GM23338 (cell line): ENCODE measurements at regions not wholly inside any gene's neighbourhood (a gene's known extent, or its start where the extent isn't known, plus 50 kb on each side); places are given as distances from the start of the nearest gene placed in this dataset.

Experiments
- ATAC-seq: fragments of 200-7000 bp; cut with Tn5 transposase; 3 replicates; pipeline ENCODE4 v1.9.1; 2020
- DNase-seq: peaks from one replicate; pipeline ENCODE4 v3.0.0-alpha.2; 2015; ENCODE audit warnings: low spot score
- H2AFZ ChIP-seq: fragments of 200-600 bp; sonication (generic); 2 replicates; pipeline ENCODE4 v1.8.0; 2016; ENCODE audit warnings: antibody characterized with exemption, mild to moderate bottlenecking, moderate library complexity
- H3F3A ChIP-seq: fragments of 200-600 bp; sonication (generic); replicated peaks from 2 replicates; pipeline ENCODE4 v1.8.0; 2017; ENCODE audit warnings: antibody characterized with exemption, mixed run types, low read depth
- H3K27ac ChIP-seq: fragments of 200-600 bp; sonication (generic); 2 replicates; pipeline ENCODE4 v1.6.1; 2016; ENCODE audit warnings: low read depth
- H3K27me3 ChIP-seq: fragments of 200-600 bp; sonication (generic); 2 replicates; pipeline ENCODE4 v1.8.0; 2016; ENCODE audit warnings: mild to moderate bottlenecking, mixed run types, moderate library complexity; ENCODE audit not compliant: insufficient read depth
- H3K36me3 ChIP-seq: fragments of 200-600 bp; sonication (generic); 2 replicates; pipeline ENCODE4 v1.8.0; 2016; ENCODE audit warnings: mild to moderate bottlenecking; ENCODE audit not compliant: insufficient read depth
- H3K4me1 ChIP-seq: fragments of 200-600 bp; sonication (generic); 2 replicates; pipeline ENCODE4 v1.8.0; 2016; ENCODE audit warnings: mild to moderate bottlenecking, moderate library complexity; ENCODE audit not compliant: insufficient read depth
- H3K4me2 ChIP-seq: fragments of 200-600 bp; sonication (generic); 2 replicates; pipeline ENCODE4 v1.7.1; 2017; ENCODE audit warnings: mixed run types
- H3K4me3 ChIP-seq: fragments of 200-600 bp; sonication (generic); 2 replicates; pipeline ENCODE4 v1.6.1; 2016; ENCODE audit warnings: mixed run types
- H3K79me2 ChIP-seq: fragments of 200-600 bp; sonication (generic); replicated peaks from 2 replicates; pipeline ENCODE4 v1.8.0; 2017; ENCODE audit warnings: mild to moderate bottlenecking; ENCODE audit not compliant: insufficient read depth
- H3K9me2 ChIP-seq: fragments of 200-600 bp; sonication (generic); 2 replicates; pipeline ENCODE4 v1.8.0; 2017; ENCODE audit not compliant: insufficient read depth
- H4K20me1 ChIP-seq: fragments of 200-600 bp; sonication (generic); replicated peaks from 2 replicates; pipeline ENCODE4 v1.8.0; 2017; ENCODE audit warnings: mild to moderate bottlenecking; ENCODE audit not compliant: insufficient read depth
- H3K27ac Mint-ChIP-seq: 2 replicates; pipeline ENCODE4 v1.8.0; 2020; ENCODE audit warnings: inconsistent platforms, mild to moderate bottlenecking, moderate library complexity, mixed read lengths
- H3K27me3 Mint-ChIP-seq: 3 replicates; pipeline ENCODE4 v1.8.0; 2022; ENCODE audit warnings: low read depth, mild to moderate bottlenecking, moderate library complexity, mixed read lengths, inconsistent platforms; ENCODE audit not compliant: insufficient read depth, poor library complexity
- H3K36me3 Mint-ChIP-seq: 3 replicates; pipeline ENCODE4 v1.8.0; 2021; ENCODE audit warnings: low read depth, mild to moderate bottlenecking, inconsistent platforms, moderate library complexity, mixed read lengths
- H3K4me1 Mint-ChIP-seq: 3 replicates; pipeline ENCODE4 v1.8.0; 2020; ENCODE audit warnings: mild to moderate bottlenecking, inconsistent platforms, mixed read lengths
- H3K4me3 Mint-ChIP-seq: 3 replicates; pipeline ENCODE4 v1.8.0; 2021; ENCODE audit warnings: moderate library complexity, mild to moderate bottlenecking, inconsistent platforms, mixed read lengths
- H3K9me3 Mint-ChIP-seq: 3 replicates; pipeline ENCODE4 v1.8.0; 2020; ENCODE audit warnings: moderate library complexity, mild to moderate bottlenecking, inconsistent platforms, mixed read lengths
- CREB1 ChIP-seq: fragments of 250-450 bp; sonication (Bioruptor Pico); IDR thresholded peaks from 2 replicates; pipeline ENCODE4 v1.5.0; 2020; ENCODE audit warnings: low read depth, mild to moderate bottlenecking, moderate library complexity
- EZH2 ChIP-seq: fragments of 200-600 bp; sonication (generic); IDR thresholded peaks from one replicate; pipeline ENCODE4 v1.8.0; 2017; ENCODE audit warnings: antibody characterized with exemption, mild to moderate bottlenecking, low read depth; ENCODE audit not compliant: unreplicated experiment
- EZH2phosphoT487 ChIP-seq: fragments of 200-600 bp; sonication (generic); IDR thresholded peaks from one replicate; pipeline ENCODE4 v1.8.1; 2018; ENCODE audit warnings: antibody characterized with exemption; ENCODE audit not compliant: unreplicated experiment
- JUNB ChIP-seq: IDR thresholded peaks from one replicate; pipeline ENCODE4 v1.6.1; 2016; ENCODE audit warnings: antibody characterized with exemption; ENCODE audit not compliant: unreplicated experiment
- NANOG ChIP-seq: IDR thresholded peaks from 2 replicates; pipeline ENCODE4 v1.6.1; 2016; ENCODE audit warnings: antibody characterized with exemption, borderline replicate concordance
- POLR2AphosphoS5 ChIP-seq: IDR thresholded peaks from 2 replicates; pipeline ENCODE4 v1.6.1; 2016; ENCODE audit warnings: antibody characterized with exemption, low read depth
- STAT1 ChIP-seq: IDR thresholded peaks from one replicate; pipeline ENCODE4 v1.6.1; 2016; ENCODE audit warnings: antibody characterized with exemption; ENCODE audit not compliant: unreplicated experiment
- ZNF114 ChIP-seq: fragments of 250-450 bp; sonication (Bioruptor Pico); IDR thresholded peaks from 2 replicates; pipeline ENCODE4 v1.5.0; 2020; ENCODE audit warnings: mild to moderate bottlenecking, moderate library complexity
- ZNF331 ChIP-seq: fragments of 250-450 bp; sonication (Bioruptor Pico); IDR thresholded peaks from 2 replicates; pipeline ENCODE4 v1.5.0; 2020; ENCODE audit warnings: low read depth, mild to moderate bottlenecking, moderate library complexity
- TF ChIP-seq, protein P1 (sequence below): IDR thresholded peaks from 2 replicates; pipeline ENCODE4 v1.6.1; 2016; ENCODE audit warnings: antibody characterized with exemption
- TF ChIP-seq, protein P2 (sequence below), 2 experiments: fragments of 200-600 bp in 1 of 2; sonication (generic) in 1 of 2; conservative IDR thresholded peaks; 2 replicates each; pipeline versions ENCODE4 v1.5.1 to v1.6.1; 2016 to 2017; ENCODE audit warnings: antibody characterized with exemption in 2 of 2, low read depth in 2 of 2, mild to moderate bottlenecking in 2 of 2, moderate library complexity in 1 of 2
- TF ChIP-seq, protein P3 (sequence below): fragments of 250-450 bp; sonication (Bioruptor Pico); IDR thresholded peaks from 2 replicates; pipeline ENCODE4 v1.5.0; 2020; ENCODE audit warnings: mild to moderate bottlenecking, moderate library complexity
- TF ChIP-seq, protein P4 (sequence below): IDR thresholded peaks from one replicate; pipeline ENCODE4 v1.6.1; 2018; ENCODE audit warnings: antibody characterized with exemption; ENCODE audit not compliant: unreplicated experiment

DNA sequence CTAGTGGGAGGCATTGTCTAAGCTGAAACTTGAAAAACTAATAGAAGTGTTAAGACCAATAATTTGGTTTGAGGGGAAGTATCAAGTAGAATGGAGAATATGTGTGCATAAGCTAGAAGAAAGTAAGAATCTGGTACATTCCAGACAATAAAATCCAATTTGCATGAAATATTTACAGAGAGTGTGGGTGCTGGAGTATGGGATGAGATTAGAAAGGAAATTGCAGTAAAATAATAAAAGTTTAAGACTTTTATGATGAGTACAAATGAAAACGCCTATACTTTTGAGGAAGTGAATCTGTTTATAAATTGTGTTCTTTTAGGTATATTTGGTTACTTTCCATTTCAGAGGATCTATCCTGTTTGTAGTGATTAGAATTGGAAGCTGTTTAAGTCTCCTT is 165.4 kb upstream of the TNC start:
- Histone ChIP-seq H3K27ac (no peak overlapping the region), H3K4me2 (no peak overlapping the region), H3K4me3 (no peak overlapping the region), H3K27me3 (no peaks in the 10 kb centered on the region), H3F3A (no peaks in the 10 kb centered on the region), H3K9me2 (no peaks in the 10 kb centered on the region), H3K79me2 (no peaks in the 10 kb centered on the region), H2AFZ (no peak overlapping the region), H3K4me1 (peaks cover 12% of the 10 kb centered on the region; the same call in 1 of the 2 replicates), H4K20me1 (no peaks in the 10 kb centered on the region; the same call in 1 of the 2 replicates), H3K36me3 (no peaks in the 10 kb centered on the region)
- H3K36me3 Mint-ChIP-seq, result no peaks in the 10 kb centered on the region
- DNase-seq, result no peak
- no peaks in the 10 kb centered on the region for H3K9me3 Mint-ChIP-seq
- no peak overlapping the region for H3K4me3 Mint-ChIP-seq
- no peak for ATAC-seq
- H3K4me1 Mint-ChIP-seq, result peaks cover 12% of the 10 kb centered on the region; the same call in 1 of the 3 replicates
- TF ChIP-seq, protein P1, sequence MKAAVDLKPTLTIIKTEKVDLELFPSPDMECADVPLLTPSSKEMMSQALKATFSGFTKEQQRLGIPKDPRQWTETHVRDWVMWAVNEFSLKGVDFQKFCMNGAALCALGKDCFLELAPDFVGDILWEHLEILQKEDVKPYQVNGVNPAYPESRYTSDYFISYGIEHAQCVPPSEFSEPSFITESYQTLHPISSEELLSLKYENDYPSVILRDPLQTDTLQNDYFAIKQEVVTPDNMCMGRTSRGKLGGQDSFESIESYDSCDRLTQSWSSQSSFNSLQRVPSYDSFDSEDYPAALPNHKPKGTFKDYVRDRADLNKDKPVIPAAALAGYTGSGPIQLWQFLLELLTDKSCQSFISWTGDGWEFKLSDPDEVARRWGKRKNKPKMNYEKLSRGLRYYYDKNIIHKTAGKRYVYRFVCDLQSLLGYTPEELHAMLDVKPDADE, result no peak
- TF ChIP-seq ZNF114 (CRISPR knock-in tag), result no peak
- no peak for TF ChIP-seq STAT1
- no peak for TF ChIP-seq ZNF331 (CRISPR knock-in tag)
- TF ChIP-seq, protein P2, sequence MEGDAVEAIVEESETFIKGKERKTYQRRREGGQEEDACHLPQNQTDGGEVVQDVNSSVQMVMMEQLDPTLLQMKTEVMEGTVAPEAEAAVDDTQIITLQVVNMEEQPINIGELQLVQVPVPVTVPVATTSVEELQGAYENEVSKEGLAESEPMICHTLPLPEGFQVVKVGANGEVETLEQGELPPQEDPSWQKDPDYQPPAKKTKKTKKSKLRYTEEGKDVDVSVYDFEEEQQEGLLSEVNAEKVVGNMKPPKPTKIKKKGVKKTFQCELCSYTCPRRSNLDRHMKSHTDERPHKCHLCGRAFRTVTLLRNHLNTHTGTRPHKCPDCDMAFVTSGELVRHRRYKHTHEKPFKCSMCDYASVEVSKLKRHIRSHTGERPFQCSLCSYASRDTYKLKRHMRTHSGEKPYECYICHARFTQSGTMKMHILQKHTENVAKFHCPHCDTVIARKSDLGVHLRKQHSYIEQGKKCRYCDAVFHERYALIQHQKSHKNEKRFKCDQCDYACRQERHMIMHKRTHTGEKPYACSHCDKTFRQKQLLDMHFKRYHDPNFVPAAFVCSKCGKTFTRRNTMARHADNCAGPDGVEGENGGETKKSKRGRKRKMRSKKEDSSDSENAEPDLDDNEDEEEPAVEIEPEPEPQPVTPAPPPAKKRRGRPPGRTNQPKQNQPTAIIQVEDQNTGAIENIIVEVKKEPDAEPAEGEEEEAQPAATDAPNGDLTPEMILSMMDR (conservative IDR thresholded peaks at IDR 0.05; ENCODE audit: low read depth in 2 of 2), result no peak
- TF ChIP-seq, protein P3, sequence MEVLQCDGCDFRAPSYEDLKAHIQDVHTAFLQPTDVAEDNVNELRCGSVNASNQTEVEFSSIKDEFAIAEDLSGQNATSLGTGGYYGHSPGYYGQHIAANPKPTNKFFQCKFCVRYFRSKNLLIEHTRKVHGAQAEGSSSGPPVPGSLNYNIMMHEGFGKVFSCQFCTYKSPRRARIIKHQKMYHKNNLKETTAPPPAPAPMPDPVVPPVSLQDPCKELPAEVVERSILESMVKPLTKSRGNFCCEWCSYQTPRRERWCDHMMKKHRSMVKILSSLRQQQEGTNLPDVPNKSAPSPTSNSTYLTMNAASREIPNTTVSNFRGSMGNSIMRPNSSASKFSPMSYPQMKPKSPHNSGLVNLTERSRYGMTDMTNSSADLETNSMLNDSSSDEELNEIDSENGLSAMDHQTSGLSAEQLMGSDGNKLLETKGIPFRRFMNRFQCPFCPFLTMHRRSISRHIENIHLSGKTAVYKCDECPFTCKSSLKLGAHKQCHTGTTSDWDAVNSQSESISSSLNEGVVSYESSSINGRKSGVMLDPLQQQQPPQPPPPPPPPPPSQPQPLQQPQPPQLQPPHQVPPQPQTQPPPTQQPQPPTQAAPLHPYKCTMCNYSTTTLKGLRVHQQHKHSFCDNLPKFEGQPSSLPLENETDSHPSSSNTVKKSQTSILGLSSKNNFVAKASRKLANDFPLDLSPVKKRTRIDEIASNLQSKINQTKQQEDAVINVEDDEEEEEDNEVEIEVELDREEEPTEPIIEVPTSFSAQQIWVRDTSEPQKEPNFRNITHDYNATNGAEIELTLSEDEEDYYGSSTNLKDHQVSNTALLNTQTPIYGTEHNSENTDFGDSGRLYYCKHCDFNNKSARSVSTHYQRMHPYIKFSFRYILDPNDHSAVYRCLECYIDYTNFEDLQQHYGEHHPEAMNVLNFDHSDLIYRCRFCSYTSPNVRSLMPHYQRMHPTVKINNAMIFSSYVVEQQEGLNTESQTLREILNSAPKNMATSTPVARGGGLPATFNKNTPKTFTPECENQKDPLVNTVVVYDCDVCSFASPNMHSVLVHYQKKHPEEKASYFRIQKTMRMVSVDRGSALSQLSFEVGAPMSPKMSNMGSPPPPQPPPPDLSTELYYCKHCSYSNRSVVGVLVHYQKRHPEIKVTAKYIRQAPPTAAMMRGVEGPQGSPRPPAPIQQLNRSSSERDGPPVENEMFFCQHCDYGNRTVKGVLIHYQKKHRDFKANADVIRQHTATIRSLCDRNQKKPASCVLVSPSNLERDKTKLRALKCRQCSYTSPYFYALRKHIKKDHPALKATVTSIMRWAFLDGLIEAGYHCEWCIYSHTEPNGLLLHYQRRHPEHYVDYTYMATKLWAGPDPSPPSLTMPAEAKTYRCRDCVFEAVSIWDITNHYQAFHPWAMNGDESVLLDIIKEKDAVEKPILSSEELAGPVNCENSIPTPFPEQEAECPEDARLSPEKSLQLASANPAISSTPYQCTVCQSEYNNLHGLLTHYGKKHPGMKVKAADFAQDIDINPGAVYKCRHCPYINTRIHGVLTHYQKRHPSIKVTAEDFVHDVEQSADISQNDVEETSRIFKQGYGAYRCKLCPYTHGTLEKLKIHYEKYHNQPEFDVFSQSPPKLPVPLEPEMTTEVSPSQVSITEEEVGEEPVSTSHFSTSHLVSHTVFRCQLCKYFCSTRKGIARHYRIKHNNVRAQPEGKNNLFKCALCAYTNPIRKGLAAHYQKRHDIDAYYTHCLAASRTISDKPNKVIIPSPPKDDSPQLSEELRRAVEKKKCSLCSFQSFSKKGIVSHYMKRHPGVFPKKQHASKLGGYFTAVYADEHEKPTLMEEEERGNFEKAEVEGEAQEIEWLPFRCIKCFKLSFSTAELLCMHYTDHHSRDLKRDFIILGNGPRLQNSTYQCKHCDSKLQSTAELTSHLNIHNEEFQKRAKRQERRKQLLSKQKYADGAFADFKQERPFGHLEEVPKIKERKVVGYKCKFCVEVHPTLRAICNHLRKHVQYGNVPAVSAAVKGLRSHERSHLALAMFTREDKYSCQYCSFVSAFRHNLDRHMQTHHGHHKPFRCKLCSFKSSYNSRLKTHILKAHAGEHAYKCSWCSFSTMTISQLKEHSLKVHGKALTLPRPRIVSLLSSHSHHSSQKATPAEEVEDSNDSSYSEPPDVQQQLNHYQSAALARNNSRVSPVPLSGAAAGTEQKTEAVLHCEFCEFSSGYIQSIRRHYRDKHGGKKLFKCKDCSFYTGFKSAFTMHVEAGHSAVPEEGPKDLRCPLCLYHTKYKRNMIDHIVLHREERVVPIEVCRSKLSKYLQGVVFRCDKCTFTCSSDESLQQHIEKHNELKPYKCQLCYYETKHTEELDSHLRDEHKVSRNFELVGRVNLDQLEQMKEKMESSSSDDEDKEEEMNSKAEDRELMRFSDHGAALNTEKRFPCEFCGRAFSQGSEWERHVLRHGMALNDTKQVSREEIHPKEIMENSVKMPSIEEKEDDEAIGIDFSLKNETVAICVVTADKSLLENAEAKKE (CRISPR knock-in tag), result no peak
- no peak for TF ChIP-seq CREB1 (CRISPR knock-in tag)
- no peak for TF ChIP-seq JUNB
- TF ChIP-seq NANOG, result no peak
- no peak for TF ChIP-seq POLR2AphosphoS5
- TF ChIP-seq EZH2phosphoT487, result no peak
- TF ChIP-seq, protein P4, sequence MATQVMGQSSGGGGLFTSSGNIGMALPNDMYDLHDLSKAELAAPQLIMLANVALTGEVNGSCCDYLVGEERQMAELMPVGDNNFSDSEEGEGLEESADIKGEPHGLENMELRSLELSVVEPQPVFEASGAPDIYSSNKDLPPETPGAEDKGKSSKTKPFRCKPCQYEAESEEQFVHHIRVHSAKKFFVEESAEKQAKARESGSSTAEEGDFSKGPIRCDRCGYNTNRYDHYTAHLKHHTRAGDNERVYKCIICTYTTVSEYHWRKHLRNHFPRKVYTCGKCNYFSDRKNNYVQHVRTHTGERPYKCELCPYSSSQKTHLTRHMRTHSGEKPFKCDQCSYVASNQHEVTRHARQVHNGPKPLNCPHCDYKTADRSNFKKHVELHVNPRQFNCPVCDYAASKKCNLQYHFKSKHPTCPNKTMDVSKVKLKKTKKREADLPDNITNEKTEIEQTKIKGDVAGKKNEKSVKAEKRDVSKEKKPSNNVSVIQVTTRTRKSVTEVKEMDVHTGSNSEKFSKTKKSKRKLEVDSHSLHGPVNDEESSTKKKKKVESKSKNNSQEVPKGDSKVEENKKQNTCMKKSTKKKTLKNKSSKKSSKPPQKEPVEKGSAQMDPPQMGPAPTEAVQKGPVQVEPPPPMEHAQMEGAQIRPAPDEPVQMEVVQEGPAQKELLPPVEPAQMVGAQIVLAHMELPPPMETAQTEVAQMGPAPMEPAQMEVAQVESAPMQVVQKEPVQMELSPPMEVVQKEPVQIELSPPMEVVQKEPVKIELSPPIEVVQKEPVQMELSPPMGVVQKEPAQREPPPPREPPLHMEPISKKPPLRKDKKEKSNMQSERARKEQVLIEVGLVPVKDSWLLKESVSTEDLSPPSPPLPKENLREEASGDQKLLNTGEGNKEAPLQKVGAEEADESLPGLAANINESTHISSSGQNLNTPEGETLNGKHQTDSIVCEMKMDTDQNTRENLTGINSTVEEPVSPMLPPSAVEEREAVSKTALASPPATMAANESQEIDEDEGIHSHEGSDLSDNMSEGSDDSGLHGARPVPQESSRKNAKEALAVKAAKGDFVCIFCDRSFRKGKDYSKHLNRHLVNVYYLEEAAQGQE, result no peak
- TF ChIP-seq EZH2, result no peak
- no peak overlapping the region for H3K27ac Mint-ChIP-seq
- H3K27me3 Mint-ChIP-seq, result no peaks in the 10 kb centered on the region
